Thyroid gland (tissue), 4 donors: ENCODE measurements at regions not wholly inside any gene's neighbourhood (a gene's known extent, or its start where the extent isn't known, plus 50 kb on each side); places are given as distances from the start of the nearest gene placed in this dataset.

ENCODE experiments used
- DNase-seq, 2 donors: peaks; one replicate each; pipeline ENCODE4 v3.0.0-alpha.2; 2019
- H3K27ac ChIP-seq, 3 donors: fragments of 200-600 bp; sonication (generic); 1 replicate in 2 of 3; 2 replicates in 1 of 3; pipeline ENCODE4 v1.5.1; 2016 to 2019; ENCODE audit warnings: mild to moderate bottlenecking in 1 of 3, moderate library complexity in 1 of 3
- H3K27me3 ChIP-seq: fragments of 200-600 bp; sonication (generic); one replicate; pipeline ENCODE4 v1.5.1; 2019
- H3K36me3 ChIP-seq, 2 donors: fragments of 200-600 bp; sonication (generic); one replicate each; pipeline ENCODE4 v1.5.1; 2016 to 2019
- H3K4me1 ChIP-seq, 2 donors: fragments of 200-600 bp; sonication (generic); one replicate each; pipeline ENCODE4 v1.5.1; 2017 to 2019
- H3K4me3 ChIP-seq, 3 donors: fragments of 200-600 bp; sonication (generic); replicated peaks in 1 of 3; 1 replicate in 2 of 3; 2 replicates in 1 of 3; pipeline ENCODE4 v1.5.1; 2016; ENCODE audit warnings: mild to moderate bottlenecking in 1 of 3
- H3K9me3 ChIP-seq: fragments of 200-600 bp; sonication (generic); one replicate; pipeline ENCODE4 v1.5.1; 2017
- CTCF ChIP-seq, 6 experiments: fragments of 200-600 bp in 3 of 6; fragments of 450-650 bp in 3 of 6; sonication (generic) in 3 of 6; IDR thresholded peaks; one replicate each; pipeline ENCODE4 v1.5.1; 2016 to 2019; ENCODE audit warnings: antibody characterized with exemption in 6 of 6, mild to moderate bottlenecking in 2 of 6, inconsistent platforms in 1 of 6, moderate library complexity in 1 of 6
- POLR2A ChIP-seq, 2 donors: fragments of 450-650 bp; IDR thresholded peaks; one replicate each; pipeline ENCODE4 v1.6.1; 2017; ENCODE audit warnings: antibody characterized with exemption in 2 of 2, mild to moderate bottlenecking in 2 of 2, moderate library complexity in 1 of 2
- WGBS, 2 donors: methylation state at CpG; one replicate each; pipeline ENCODE4 v1.1.5; 2017; 5-methylcytosine and 5-hydroxymethylcytosine counted together
- intact Hi-C: fragments of 100-400 bp; cut with DNase I; formaldehyde crosslinking; loops from one replicate; pipeline ENCODE4 v1.15.1; 2023

GRCh38 chr6:165880686-165881085 lies 217.6 kb upstream of the PDE10A start:
- no peak for DNase-seq
- H3K9me3 ChIP-seq = no peaks in the 10 kb centered on the region
- H3K4me1 ChIP-seq = peaks cover 13 to 16% of the 10 kb centered on the region in 2 donors
- WGBS, 2 donors = 68 to 75% methylated on average over 2 of the region's 2 CpGs
- TF ChIP-seq POLR2A (IDR thresholded peaks at IDR 0.05) (no peak), CTCF (IDR thresholded peaks at IDR 0.05) (no peak)
- H3K4me3 ChIP-seq = no peak overlapping the region
- H3K27ac ChIP-seq = no peak overlapping the region
- H3K36me3 ChIP-seq = no peaks in the 10 kb centered on the region
- no peaks in the 10 kb centered on the region for H3K27me3 ChIP-seq
- intact Hi-C loops = no loop called here

- Histone ChIP-seq H3K36me3 (no peaks in the 10 kb centered on the region), H3K4me1 (peaks cover 14 to 16% of the 10 kb centered on the region in 2 donors), H3K9me3 (no peaks in the 10 kb centered on the region), H3K27me3 (no peaks in the 10 kb centered on the region), H3K4me3 (no peak overlapping the region), H3K27ac (peak overlapping the region in 1 of 3 donors; percentile 50)
- WGBS, 2 donors = 52 to 55% methylated on average over 3 of the region's 3 CpGs
- TF ChIP-seq CTCF (IDR thresholded peaks at IDR 0.05) (no peak), POLR2A (IDR thresholded peaks at IDR 0.05) (no peak)
- no peak for DNase-seq
- intact Hi-C loops = no loop called here
These were observed 214.7 kb upstream of the PDE10A start for GRCh38 chr6:165877773-165878172.

GRCh38 chr6:165877192-165877591 lies 214.2 kb upstream of the PDE10A start:
- DNase-seq = no peak
- H3K4me3 ChIP-seq = no peak overlapping the region
- WGBS, 2 donors = 60 to 65% methylated on average over 5 of the region's 5 CpGs
- intact Hi-C loops = no loop called here
- no peaks in the 10 kb centered on the region for H3K9me3 ChIP-seq
- H3K27ac ChIP-seq = peak overlapping the region in 2 of 3 donors; percentile 23 to 50
- no peaks in the 10 kb centered on the region for H3K27me3 ChIP-seq
- H3K4me1 ChIP-seq = peaks cover 14 to 16% of the 10 kb centered on the region in 2 donors
- TF ChIP-seq CTCF (IDR thresholded peaks at IDR 0.05) = no peak
- no peak for TF ChIP-seq POLR2A (IDR thresholded peaks at IDR 0.05)
- no peaks in the 10 kb centered on the region for H3K36me3 ChIP-seq

- H3K27ac ChIP-seq = peak overlapping the region in 2 of 3 donors; percentile 23 to 50
- H3K27me3 ChIP-seq = no peaks in the 10 kb centered on the region
- intact Hi-C loops = no loop called here
- no peaks in the 10 kb centered on the region for H3K36me3 ChIP-seq
- 3 to 7% methylated on average over 6 of the region's 6 CpGs for WGBS, 2 donors
- TF ChIP-seq CTCF (IDR thresholded peaks at IDR 0.05) (no peak), POLR2A (IDR thresholded peaks at IDR 0.05) (peak in 1 of 2 donors; percentile 36)
- H3K9me3 ChIP-seq = no peaks in the 10 kb centered on the region
- H3K4me1 ChIP-seq = peaks cover 14 to 16% of the 10 kb centered on the region in 2 donors
- H3K4me3 ChIP-seq = no peak overlapping the region
- peak; percentile 44 to 64 for DNase-seq
These were observed 213.5 kb upstream of the PDE10A start for GRCh38 chr6:165876588-165876987.

GRCh38 chr6:165875946-165876345 lies 212.9 kb upstream of the PDE10A start:
- Histone ChIP-seq H3K36me3 (no peaks in the 10 kb centered on the region), H3K4me3 (no peak overlapping the region), H3K27me3 (no peaks in the 10 kb centered on the region), H3K9me3 (no peaks in the 10 kb centered on the region), H3K4me1 (peaks cover 14 to 16% of the 10 kb centered on the region in 2 donors), H3K27ac (peak overlapping the region in 1 of 3 donors; percentile 50)
- WGBS, 2 donors = 67 to 76% methylated on average over 1 of the region's 1 CpG
- TF ChIP-seq POLR2A (IDR thresholded peaks at IDR 0.05) (no peak), CTCF (IDR thresholded peaks at IDR 0.05) (no peak)
- no peak for DNase-seq
- intact Hi-C loops = no loop called here
